ENCODE measurements at regions not wholly inside any gene's neighbourhood (a gene's known extent, or its start where the extent isn't known, plus 50 kb on each side); places are given as distances from the start of the nearest gene placed in this dataset.

DNA sequence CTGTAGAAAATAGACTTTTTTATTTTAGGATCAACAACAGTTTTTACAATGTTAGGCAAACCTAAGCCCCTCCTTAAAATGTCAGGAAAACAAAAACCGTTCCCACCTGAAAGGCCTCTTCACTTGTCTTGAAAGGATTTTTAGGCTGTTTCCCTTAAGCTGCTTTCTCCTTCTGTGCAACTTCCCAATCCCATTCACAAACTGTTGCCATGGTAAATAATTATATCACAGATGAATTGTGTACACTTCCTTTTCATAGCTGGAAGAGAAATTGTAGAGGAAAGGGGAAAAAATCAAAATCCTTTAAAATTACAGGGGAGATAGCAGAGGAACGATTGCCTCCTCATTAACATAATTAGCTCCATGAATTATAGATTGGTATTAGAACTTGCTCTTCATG lies 1488.0 kb upstream of the CELF4 start:
- Histone ChIP-seq H3K9ac (ENCODE audit: low read depth in 1 of 2, low read length in 2 of 2) (no peak overlapping the region), H3K36me3 (ENCODE audit: control insufficient read depth in 4 of 4, insufficient read depth in 3 of 4, low read depth in 1 of 4, low read length in 3 of 4) (no peaks in the 10 kb centered on the region), H3K4me3 (ENCODE audit: low read depth in 1 of 3, low read length in 3 of 3) (no peak overlapping the region), H3K4me1 (ENCODE audit: control insufficient read depth in 4 of 4, insufficient read depth in 4 of 4, low read length in 3 of 4) (no peaks in the 10 kb centered on the region), H3K9me3 (ENCODE audit: control insufficient read depth in 4 of 4, low read length in 3 of 4) (no peaks in the 10 kb centered on the region), H3K27ac (ENCODE audit: low read depth in 1 of 2, low read length in 2 of 2) (no peak overlapping the region), H3K27me3 (ENCODE audit: control insufficient read depth in 4 of 4, insufficient read depth in 4 of 4, low read length in 3 of 4) (peaks cover 0 to 3% (median 1%) of the 10 kb centered on the region in 4 donors)
- TF ChIP-seq JUND (IDR thresholded peaks at IDR 0.05) = no peak
- no peak for TF ChIP-seq MAX (IDR thresholded peaks at IDR 0.05)
- TF ChIP-seq FOXA1 (IDR thresholded peaks at IDR 0.05) = no peak
- TF ChIP-seq YY1 (IDR thresholded peaks at IDR 0.05) = no peak
- no peak for TF ChIP-seq RXRA (IDR thresholded peaks at IDR 0.05)
- no peak for TF ChIP-seq HNF4G (IDR thresholded peaks at IDR 0.05)
- TF ChIP-seq GABPA (IDR thresholded peaks at IDR 0.05 in 1 of 2, conservative IDR thresholded peaks at IDR 0.05 in 1 of 2) = no peak
- no peak for TF ChIP-seq EGR1 (IDR thresholded peaks at IDR 0.05; ENCODE audit: low read depth in 2 of 2)
- TF ChIP-seq FOXA2 (IDR thresholded peaks at IDR 0.05) = no peak
- TF ChIP-seq RAD21 (IDR thresholded peaks at IDR 0.05) = no peak
- TF ChIP-seq SP1 (IDR thresholded peaks at IDR 0.05) = no peak
- no peak for TF ChIP-seq NR2F2 (IDR thresholded peaks at IDR 0.05)
- no peak for TF ChIP-seq HNF4A (conservative IDR thresholded peaks at IDR 0.05)
- TF ChIP-seq, protein P1, sequence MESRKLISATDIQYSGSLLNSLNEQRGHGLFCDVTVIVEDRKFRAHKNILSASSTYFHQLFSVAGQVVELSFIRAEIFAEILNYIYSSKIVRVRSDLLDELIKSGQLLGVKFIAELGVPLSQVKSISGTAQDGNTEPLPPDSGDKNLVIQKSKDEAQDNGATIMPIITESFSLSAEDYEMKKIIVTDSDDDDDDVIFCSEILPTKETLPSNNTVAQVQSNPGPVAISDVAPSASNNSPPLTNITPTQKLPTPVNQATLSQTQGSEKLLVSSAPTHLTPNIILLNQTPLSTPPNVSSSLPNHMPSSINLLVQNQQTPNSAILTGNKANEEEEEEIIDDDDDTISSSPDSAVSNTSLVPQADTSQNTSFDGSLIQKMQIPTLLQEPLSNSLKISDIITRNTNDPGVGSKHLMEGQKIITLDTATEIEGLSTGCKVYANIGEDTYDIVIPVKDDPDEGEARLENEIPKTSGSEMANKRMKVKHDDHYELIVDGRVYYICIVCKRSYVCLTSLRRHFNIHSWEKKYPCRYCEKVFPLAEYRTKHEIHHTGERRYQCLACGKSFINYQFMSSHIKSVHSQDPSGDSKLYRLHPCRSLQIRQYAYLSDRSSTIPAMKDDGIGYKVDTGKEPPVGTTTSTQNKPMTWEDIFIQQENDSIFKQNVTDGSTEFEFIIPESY (IDR thresholded peaks at IDR 0.05) = no peak
- TF ChIP-seq, protein P2, sequence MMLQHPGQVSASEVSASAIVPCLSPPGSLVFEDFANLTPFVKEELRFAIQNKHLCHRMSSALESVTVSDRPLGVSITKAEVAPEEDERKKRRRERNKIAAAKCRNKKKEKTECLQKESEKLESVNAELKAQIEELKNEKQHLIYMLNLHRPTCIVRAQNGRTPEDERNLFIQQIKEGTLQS (IDR thresholded peaks at IDR 0.05) = no peak
- no peak for TF ChIP-seq TAF1 (conservative IDR thresholded peaks at IDR 0.05)
- TF ChIP-seq, protein P3, sequence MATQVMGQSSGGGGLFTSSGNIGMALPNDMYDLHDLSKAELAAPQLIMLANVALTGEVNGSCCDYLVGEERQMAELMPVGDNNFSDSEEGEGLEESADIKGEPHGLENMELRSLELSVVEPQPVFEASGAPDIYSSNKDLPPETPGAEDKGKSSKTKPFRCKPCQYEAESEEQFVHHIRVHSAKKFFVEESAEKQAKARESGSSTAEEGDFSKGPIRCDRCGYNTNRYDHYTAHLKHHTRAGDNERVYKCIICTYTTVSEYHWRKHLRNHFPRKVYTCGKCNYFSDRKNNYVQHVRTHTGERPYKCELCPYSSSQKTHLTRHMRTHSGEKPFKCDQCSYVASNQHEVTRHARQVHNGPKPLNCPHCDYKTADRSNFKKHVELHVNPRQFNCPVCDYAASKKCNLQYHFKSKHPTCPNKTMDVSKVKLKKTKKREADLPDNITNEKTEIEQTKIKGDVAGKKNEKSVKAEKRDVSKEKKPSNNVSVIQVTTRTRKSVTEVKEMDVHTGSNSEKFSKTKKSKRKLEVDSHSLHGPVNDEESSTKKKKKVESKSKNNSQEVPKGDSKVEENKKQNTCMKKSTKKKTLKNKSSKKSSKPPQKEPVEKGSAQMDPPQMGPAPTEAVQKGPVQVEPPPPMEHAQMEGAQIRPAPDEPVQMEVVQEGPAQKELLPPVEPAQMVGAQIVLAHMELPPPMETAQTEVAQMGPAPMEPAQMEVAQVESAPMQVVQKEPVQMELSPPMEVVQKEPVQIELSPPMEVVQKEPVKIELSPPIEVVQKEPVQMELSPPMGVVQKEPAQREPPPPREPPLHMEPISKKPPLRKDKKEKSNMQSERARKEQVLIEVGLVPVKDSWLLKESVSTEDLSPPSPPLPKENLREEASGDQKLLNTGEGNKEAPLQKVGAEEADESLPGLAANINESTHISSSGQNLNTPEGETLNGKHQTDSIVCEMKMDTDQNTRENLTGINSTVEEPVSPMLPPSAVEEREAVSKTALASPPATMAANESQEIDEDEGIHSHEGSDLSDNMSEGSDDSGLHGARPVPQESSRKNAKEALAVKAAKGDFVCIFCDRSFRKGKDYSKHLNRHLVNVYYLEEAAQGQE (IDR thresholded peaks at IDR 0.05) = no peak
- WGBS = 51% methylated on average over 2 of the region's 2 CpGs
- no peak for DNase-seq (ENCODE audit: low spot score)

DNA sequence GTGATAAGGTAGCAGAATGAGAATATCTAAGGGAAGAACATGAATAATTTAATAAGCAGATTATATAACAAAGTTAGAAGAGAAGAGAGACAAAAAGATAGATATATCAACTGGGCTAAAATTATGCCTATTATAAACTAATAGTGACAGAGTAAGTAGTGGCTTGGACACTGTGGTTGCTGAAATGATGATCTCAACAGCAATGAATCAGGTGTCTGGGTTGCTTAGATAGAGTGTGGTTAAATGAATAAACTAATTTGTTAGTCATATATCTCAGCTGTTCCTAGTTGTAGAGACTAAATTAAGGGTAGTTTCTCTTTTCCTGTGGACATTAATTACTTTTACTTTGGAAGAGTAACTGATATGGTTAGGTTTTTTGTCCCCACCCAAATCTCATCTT lies 1485.4 kb upstream of the CELF4 start:
- Histone ChIP-seq H3K9ac (ENCODE audit: low read depth in 1 of 2, low read length in 2 of 2) (no peak overlapping the region), H3K4me1 (ENCODE audit: control insufficient read depth in 4 of 4, insufficient read depth in 4 of 4, low read length in 3 of 4) (no peaks in the 10 kb centered on the region), H3K27ac (ENCODE audit: low read depth in 1 of 2, low read length in 2 of 2) (no peak overlapping the region), H3K9me3 (ENCODE audit: control insufficient read depth in 4 of 4, low read length in 3 of 4) (no peaks in the 10 kb centered on the region), H3K4me3 (ENCODE audit: low read depth in 1 of 3, low read length in 3 of 3) (no peak overlapping the region), H3K27me3 (ENCODE audit: control insufficient read depth in 4 of 4, insufficient read depth in 4 of 4, low read length in 3 of 4) (peaks cover 0 to 3% (median 1%) of the 10 kb centered on the region in 4 donors), H3K36me3 (ENCODE audit: control insufficient read depth in 4 of 4, insufficient read depth in 3 of 4, low read depth in 1 of 4, low read length in 3 of 4) (no peaks in the 10 kb centered on the region)
- no peak for DNase-seq (ENCODE audit: low spot score)
- no peak for TF ChIP-seq RXRA (IDR thresholded peaks at IDR 0.05)
- TF ChIP-seq, protein P3 (IDR thresholded peaks at IDR 0.05) = no peak
- TF ChIP-seq EGR1 (IDR thresholded peaks at IDR 0.05; ENCODE audit: low read depth in 2 of 2) = no peak
- no peak for TF ChIP-seq YY1 (IDR thresholded peaks at IDR 0.05)
- TF ChIP-seq, protein P2 (IDR thresholded peaks at IDR 0.05) = no peak
- no peak for TF ChIP-seq RAD21 (IDR thresholded peaks at IDR 0.05)
- no peak for TF ChIP-seq HNF4G (IDR thresholded peaks at IDR 0.05)
- TF ChIP-seq GABPA (IDR thresholded peaks at IDR 0.05 in 1 of 2, conservative IDR thresholded peaks at IDR 0.05 in 1 of 2) = no peak
- no peak for TF ChIP-seq FOXA1 (IDR thresholded peaks at IDR 0.05)
- no peak for TF ChIP-seq SP1 (IDR thresholded peaks at IDR 0.05)

All from liver (tissue), 7 donors.